ENCODE measurements at regions not wholly inside any gene's neighbourhood (a gene's known extent, or its start where the extent isn't known, plus 50 kb on each side); places are given as distances from the start of the nearest gene placed in this dataset.

- no peaks in the 10 kb centered on the region for H3K36me3 ChIP-seq (replicated peaks in 1 of 2; ENCODE audit: control insufficient read depth in 1 of 2, insufficient read depth in 2 of 2, low read length in 1 of 2)
- POLR2A ChIA-PET = no interaction called here
- no peaks in the 10 kb centered on the region for H3K9me2 ChIP-seq
- peaks cover 0 to 10% of the 10 kb centered on the region in 2 experiments; a peak in 2 of 4 replicates for H3K4me1 ChIP-seq (ENCODE audit: control insufficient read depth in 1 of 2, insufficient read depth in 2 of 2, low read depth in 1 of 2, low read length in 1 of 2)
- no peak overlapping the region for H3K4me3 ChIP-seq (ENCODE audit: low read depth in 2 of 2, low read length in 1 of 2)
- no peak for DNase-seq
- TF ChIP-seq, protein P1, sequence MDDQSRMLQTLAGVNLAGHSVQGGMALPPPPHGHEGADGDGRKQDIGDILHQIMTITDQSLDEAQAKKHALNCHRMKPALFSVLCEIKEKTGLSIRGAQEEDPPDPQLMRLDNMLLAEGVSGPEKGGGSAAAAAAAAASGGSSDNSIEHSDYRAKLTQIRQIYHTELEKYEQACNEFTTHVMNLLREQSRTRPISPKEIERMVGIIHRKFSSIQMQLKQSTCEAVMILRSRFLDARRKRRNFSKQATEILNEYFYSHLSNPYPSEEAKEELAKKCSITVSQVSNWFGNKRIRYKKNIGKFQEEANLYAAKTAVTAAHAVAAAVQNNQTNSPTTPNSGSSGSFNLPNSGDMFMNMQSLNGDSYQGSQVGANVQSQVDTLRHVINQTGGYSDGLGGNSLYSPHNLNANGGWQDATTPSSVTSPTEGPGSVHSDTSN (IDR thresholded peaks at IDR 0.05) = no peak
- TF ChIP-seq RCOR1 (IDR thresholded peaks at IDR 0.05; ENCODE audit: low read length) (no peak), YY1 (IDR thresholded peaks at IDR 0.05; ENCODE audit: low read depth) (no peak), MXI1 (IDR thresholded peaks at IDR 0.05; ENCODE audit: low read depth, low read length) (no peak), FOXM1 (IDR thresholded peaks at IDR 0.05; ENCODE audit: low read depth) (no peak), USF2 (IDR thresholded peaks at IDR 0.05; ENCODE audit: borderline replicate concordance, low read depth, low read length) (no peak)
- TF ChIP-seq, protein P2, sequence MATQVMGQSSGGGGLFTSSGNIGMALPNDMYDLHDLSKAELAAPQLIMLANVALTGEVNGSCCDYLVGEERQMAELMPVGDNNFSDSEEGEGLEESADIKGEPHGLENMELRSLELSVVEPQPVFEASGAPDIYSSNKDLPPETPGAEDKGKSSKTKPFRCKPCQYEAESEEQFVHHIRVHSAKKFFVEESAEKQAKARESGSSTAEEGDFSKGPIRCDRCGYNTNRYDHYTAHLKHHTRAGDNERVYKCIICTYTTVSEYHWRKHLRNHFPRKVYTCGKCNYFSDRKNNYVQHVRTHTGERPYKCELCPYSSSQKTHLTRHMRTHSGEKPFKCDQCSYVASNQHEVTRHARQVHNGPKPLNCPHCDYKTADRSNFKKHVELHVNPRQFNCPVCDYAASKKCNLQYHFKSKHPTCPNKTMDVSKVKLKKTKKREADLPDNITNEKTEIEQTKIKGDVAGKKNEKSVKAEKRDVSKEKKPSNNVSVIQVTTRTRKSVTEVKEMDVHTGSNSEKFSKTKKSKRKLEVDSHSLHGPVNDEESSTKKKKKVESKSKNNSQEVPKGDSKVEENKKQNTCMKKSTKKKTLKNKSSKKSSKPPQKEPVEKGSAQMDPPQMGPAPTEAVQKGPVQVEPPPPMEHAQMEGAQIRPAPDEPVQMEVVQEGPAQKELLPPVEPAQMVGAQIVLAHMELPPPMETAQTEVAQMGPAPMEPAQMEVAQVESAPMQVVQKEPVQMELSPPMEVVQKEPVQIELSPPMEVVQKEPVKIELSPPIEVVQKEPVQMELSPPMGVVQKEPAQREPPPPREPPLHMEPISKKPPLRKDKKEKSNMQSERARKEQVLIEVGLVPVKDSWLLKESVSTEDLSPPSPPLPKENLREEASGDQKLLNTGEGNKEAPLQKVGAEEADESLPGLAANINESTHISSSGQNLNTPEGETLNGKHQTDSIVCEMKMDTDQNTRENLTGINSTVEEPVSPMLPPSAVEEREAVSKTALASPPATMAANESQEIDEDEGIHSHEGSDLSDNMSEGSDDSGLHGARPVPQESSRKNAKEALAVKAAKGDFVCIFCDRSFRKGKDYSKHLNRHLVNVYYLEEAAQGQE (IDR thresholded peaks at IDR 0.05; ENCODE audit: low read depth, low read length) = no peak
- WGBS (ENCODE audit: low lambda C conversion rate) = 100% methylated on average over 1 of the region's 1 CpG
- no peaks in the 10 kb centered on the region for H4K20me1 ChIP-seq (ENCODE audit: insufficient read depth)
- no peak overlapping the region for H3K4me2 ChIP-seq
- H2AFZ ChIP-seq (ENCODE audit: low read depth) = no peak overlapping the region
- no peaks in the 10 kb centered on the region for H3K27me3 ChIP-seq (ENCODE audit: insufficient read depth)
- H3K9ac ChIP-seq = no peak overlapping the region
- no peaks in the 10 kb centered on the region for H3K9me3 ChIP-seq
- no peak overlapping the region for H3K27ac ChIP-seq (ENCODE audit: low read depth in 2 of 2, low read length in 1 of 2)
- H3F3A ChIP-seq (replicated peaks; ENCODE audit: insufficient read depth) = no peaks in the 10 kb centered on the region
- no peaks in the 10 kb centered on the region for H3K79me2 ChIP-seq (ENCODE audit: insufficient read depth)
- CTCF ChIA-PET = interaction anchor here (0.8 to 1.1 kb wide), 3 partner anchors 10 to 445 kb away, joined by 3 to 4 read pairs (median 4); no protein-coding TSS in a partner anchor
These were observed 59.1 kb upstream of the RAB3GAP2 start for GRCh38 chr1:220331318-220331717.

GRCh38 chr1:220330265-220330664 is 58.0 kb upstream of the RAB3GAP2 start:
- H3K27ac ChIP-seq (ENCODE audit: low read depth in 2 of 2, low read length in 1 of 2) = no peak overlapping the region
- H3F3A ChIP-seq (replicated peaks; ENCODE audit: insufficient read depth) = no peaks in the 10 kb centered on the region
- no peak overlapping the region for H3K4me3 ChIP-seq (ENCODE audit: low read depth in 2 of 2, low read length in 1 of 2)
- H3K4me1 ChIP-seq (ENCODE audit: control insufficient read depth in 1 of 2, insufficient read depth in 2 of 2, low read depth in 1 of 2, low read length in 1 of 2) = peaks cover 0 to 6% of the 10 kb centered on the region in 2 experiments; a peak in 2 of 4 replicates
- no peaks in the 10 kb centered on the region for H3K9me3 ChIP-seq
- no peaks in the 10 kb centered on the region for H3K9me2 ChIP-seq
- ChIA-PET POLR2A (no interaction called here), CTCF (interaction anchor here (0.8 kb wide), 1 partner anchor 446 kb away, joined by 3 read pairs; no protein-coding TSS in a partner anchor)
- H3K36me3 ChIP-seq (replicated peaks in 1 of 2; ENCODE audit: control insufficient read depth in 1 of 2, insufficient read depth in 2 of 2, low read length in 1 of 2) = no peaks in the 10 kb centered on the region
- no peak overlapping the region for H3K4me2 ChIP-seq
- no peak overlapping the region for H3K9ac ChIP-seq
- H2AFZ ChIP-seq (ENCODE audit: low read depth) = no peak overlapping the region
- no peaks in the 10 kb centered on the region for H3K27me3 ChIP-seq (ENCODE audit: insufficient read depth)
- WGBS (ENCODE audit: low lambda C conversion rate) = 61% methylated on average over 3 of the region's 3 CpGs
- TF ChIP-seq JUND (IDR thresholded peaks at IDR 0.05) = no peak
- TF ChIP-seq RAD21 (IDR thresholded peaks at IDR 0.05; ENCODE audit: low read length) = no peak
- TF ChIP-seq USF2 (IDR thresholded peaks at IDR 0.05; ENCODE audit: borderline replicate concordance, low read depth, low read length) = no peak
- no peak for TF ChIP-seq TCF12 (IDR thresholded peaks at IDR 0.05)
- no peak for TF ChIP-seq EZH2phosphoT487 (IDR thresholded peaks at IDR 0.05; ENCODE audit: borderline replicate concordance, low read depth)
- TF ChIP-seq YY1 (IDR thresholded peaks at IDR 0.05; ENCODE audit: low read depth) = no peak
- no peak for TF ChIP-seq FOXJ3 (CRISPR knock-in tag; IDR thresholded peaks at IDR 0.05)
- no peak for TF ChIP-seq GABPA (IDR thresholded peaks at IDR 0.05; ENCODE audit: low read depth)
- no peak for TF ChIP-seq FOXM1 (IDR thresholded peaks at IDR 0.05; ENCODE audit: low read depth)
- no peak for TF ChIP-seq ELF1 (IDR thresholded peaks at IDR 0.05)
- TF ChIP-seq, protein P1 (IDR thresholded peaks at IDR 0.05) = no peak
- no peaks in the 10 kb centered on the region for H4K20me1 ChIP-seq (ENCODE audit: insufficient read depth)
- H3K79me2 ChIP-seq (ENCODE audit: insufficient read depth) = no peaks in the 10 kb centered on the region
- no peak for DNase-seq
